ENCODE measurements at regions not wholly inside any gene's neighbourhood (a gene's known extent, or its start where the extent isn't known, plus 50 kb on each side); places are given as distances from the start of the nearest gene placed in this dataset.

GRCh38 chr6:111939902-111940301 lies 66.7 kb upstream of the FYN start:
- in situ Hi-C loops (cut with HindIII; ENCODE audit: low sequenced_read_pairs), result no loop called here
- TF ChIP-seq CTCF (IDR thresholded peaks at IDR 0.05; ENCODE audit: low read depth, low read length, missing control alignments), result no peak
- H3K4me3 ChIP-seq (ENCODE audit: low read depth, low read length), result no peak overlapping the region
- DNase-seq (ENCODE audit: low read depth), result no peak

GRCh38 chr6:111940801-111941200 lies 67.5 kb upstream of the FYN start:
- in situ Hi-C loops (cut with HindIII; ENCODE audit: low sequenced_read_pairs), result no loop called here
- TF ChIP-seq CTCF (IDR thresholded peaks at IDR 0.05; ENCODE audit: low read depth, low read length, missing control alignments), result no peak
- no peak for DNase-seq (ENCODE audit: low read depth)

GRCh38 chr6:111941686-111942330 lies 68.6 kb upstream of the FYN start:
- TF ChIP-seq CTCF (IDR thresholded peaks at IDR 0.05; ENCODE audit: low read depth, low read length, missing control alignments), result no peak
- in situ Hi-C loops (cut with HindIII; ENCODE audit: low sequenced_read_pairs), result no loop called here
- no peak for DNase-seq (ENCODE audit: low read depth)

More at GRCh38 chr6:111940801-111941200, 67.5 kb upstream of the FYN start:
- H3K4me3 ChIP-seq (ENCODE audit: low read depth, low read length), result no peak overlapping the region

GRCh38 chr6:111942561-111942960 lies 69.3 kb upstream of the FYN start:
- in situ Hi-C loops (cut with HindIII; ENCODE audit: low sequenced_read_pairs), result no loop called here
- no peak for TF ChIP-seq CTCF (IDR thresholded peaks at IDR 0.05; ENCODE audit: low read depth, low read length, missing control alignments)
- H3K4me3 ChIP-seq (ENCODE audit: low read depth, low read length), result no peak overlapping the region
- DNase-seq (ENCODE audit: low read depth), result no peak

More at GRCh38 chr6:111941686-111942330, 68.6 kb upstream of the FYN start:
- H3K4me3 ChIP-seq (ENCODE audit: low read depth, low read length), result no peak overlapping the region

- TF ChIP-seq CTCF (IDR thresholded peaks at IDR 0.05; ENCODE audit: low read depth, low read length, missing control alignments), result no peak
- in situ Hi-C loops (cut with HindIII; ENCODE audit: low sequenced_read_pairs), result no loop called here
- DNase-seq (ENCODE audit: low read depth), result no peak
- no peak overlapping the region for H3K4me3 ChIP-seq (ENCODE audit: low read depth, low read length)
Observed at GRCh38 chr6:111943266-111943665, 70.0 kb upstream of the FYN start.

- in situ Hi-C loops (cut with HindIII; ENCODE audit: low sequenced_read_pairs), result no loop called here
- no peak for TF ChIP-seq CTCF (IDR thresholded peaks at IDR 0.05; ENCODE audit: low read depth, low read length, missing control alignments)
- no peak for DNase-seq (ENCODE audit: low read depth)
- no peak overlapping the region for H3K4me3 ChIP-seq (ENCODE audit: low read depth, low read length)
Observed at GRCh38 chr6:111943726-111944125, 70.5 kb upstream of the FYN start.
